Left lung (tissue), 4 donors: ENCODE measurements at regions not wholly inside any gene's neighbourhood (a gene's known extent, or its start where the extent isn't known, plus 50 kb on each side); places are given as distances from the start of the nearest gene placed in this dataset.
A peak's percentile ranks its signal among the peaks of the same experiment; 100 is the strongest.

ENCODE experiments used
- ATAC-seq: fragments of 200-7000 bp; cut with Tn5 transposase; one replicate; pipeline ENCODE4 v1.9.1; 2020; ENCODE audit warnings: moderate library complexity
- DNase-seq, 4 donors: peaks; one replicate each; pipeline ENCODE4 v3.0.0-alpha.2; 2013 to 2020
- H3K27ac ChIP-seq, 2 donors: fragments of 200-600 bp; sonication (generic) in 1 of 2; one replicate each; pipeline versions ENCODE4 v1.5.0 to v1.8.0; 2020 to 2021
- H3K27me3 ChIP-seq, 2 donors: fragments of 200-600 bp; sonication (generic) in 1 of 2; one replicate each; pipeline versions ENCODE4 v1.5.0 to v1.8.0; 2020 to 2021
- H3K36me3 ChIP-seq, 2 donors: fragments of 200-600 bp; sonication (generic) in 1 of 2; one replicate each; pipeline versions ENCODE4 v1.5.0 to v1.8.0; 2020 to 2021
- H3K4me1 ChIP-seq, 2 donors: fragments of 200-600 bp; one replicate each; pipeline ENCODE4 v1.8.0; 2021
- H3K4me3 ChIP-seq, 2 donors: fragments of 200-600 bp; sonication (generic) in 1 of 2; one replicate each; pipeline versions ENCODE4 v1.5.0 to v1.8.0; 2020 to 2021; ENCODE audit warnings: mild to moderate bottlenecking in 1 of 2
- H3K9me3 ChIP-seq, 2 donors: fragments of 200-600 bp; sonication (generic) in 1 of 2; one replicate each; pipeline versions ENCODE4 v1.5.0 to v1.8.0; 2020 to 2021
- CTCF ChIP-seq, 2 donors: fragments of 200-600 bp; sonication (generic) in 1 of 2; IDR thresholded peaks; one replicate each; pipeline versions ENCODE4 v1.5.0 to v1.8.0; 2021; ENCODE audit warnings: antibody characterized with exemption in 2 of 2
- intact Hi-C, 2 donors: fragments of 100-400 bp; cut with DNase I; formaldehyde crosslinking; loops; one replicate each; pipeline versions ENCODE4 v1.11.2 to v1.14.2; 2022
- donor health status: DM: no; HTN: yes; CAD: no.
- donor health status: DM: no; HTN: no; CAD: no.

GRCh38 chr6:14267885-14268660 is 150.5 kb downstream of the CD83 start:
- no peak overlapping the region for H3K27ac ChIP-seq
- ATAC-seq, result no peak
- H3K4me1 ChIP-seq, result peaks cover 0 to 15% of the 10 kb centered on the region in 2 donors
- intact Hi-C loops, result no loop called here
- no peak for TF ChIP-seq CTCF (IDR thresholded peaks at IDR 0.05)
- no peak for DNase-seq
- H3K4me3 ChIP-seq, result no peak overlapping the region
- no peaks in the 10 kb centered on the region for H3K36me3 ChIP-seq
- peaks cover 0 to 18% of the 10 kb centered on the region in 2 donors for H3K9me3 ChIP-seq
- H3K27me3 ChIP-seq, result no peaks in the 10 kb centered on the region

DNA sequence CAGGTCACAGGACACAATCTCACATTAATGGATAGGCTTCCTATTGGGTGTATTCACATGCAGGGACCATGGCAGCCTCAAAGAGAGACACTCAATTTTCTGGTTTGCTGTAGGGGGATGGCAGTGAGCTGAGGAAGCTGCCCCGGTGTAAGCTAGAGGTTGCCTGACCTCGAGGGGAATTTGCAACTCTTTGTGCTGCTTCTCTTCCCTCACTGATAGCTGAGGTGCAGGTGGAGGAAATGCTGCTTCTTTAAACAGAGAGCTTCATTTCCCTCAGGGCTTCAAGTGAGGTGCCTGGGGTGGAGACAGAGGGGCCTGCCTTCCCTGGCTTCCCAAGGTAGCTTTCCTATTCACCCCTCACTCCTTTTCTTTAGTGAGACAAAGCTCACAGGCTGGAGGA is 151.9 kb downstream of the CD83 start:
- Histone ChIP-seq H3K36me3 (no peaks in the 10 kb centered on the region), H3K4me3 (no peak overlapping the region), H3K9me3 (peaks cover 0 to 4% of the 10 kb centered on the region in 2 donors), H3K27ac (no peak overlapping the region), H3K4me1 (peaks cover 0 to 16% of the 10 kb centered on the region in 2 donors), H3K27me3 (no peaks in the 10 kb centered on the region)
- intact Hi-C loops, result no loop called here
- DNase-seq (no peak), ATAC-seq (no peak)
- no peak for TF ChIP-seq CTCF (IDR thresholded peaks at IDR 0.05)

GRCh38 chr6:14270142-14270893 is 152.7 kb downstream of the CD83 start:
- Histone ChIP-seq H3K4me1 (peaks cover 0 to 22% of the 10 kb centered on the region in 2 donors), H3K36me3 (no peaks in the 10 kb centered on the region), H3K27me3 (no peaks in the 10 kb centered on the region), H3K9me3 (no peaks in the 10 kb centered on the region), H3K27ac (no peak overlapping the region), H3K4me3 (no peak overlapping the region)
- intact Hi-C loops, result no loop called here
- no peak for DNase-seq
- ATAC-seq, result no peak
- no peak for TF ChIP-seq CTCF (IDR thresholded peaks at IDR 0.05)

DNA sequence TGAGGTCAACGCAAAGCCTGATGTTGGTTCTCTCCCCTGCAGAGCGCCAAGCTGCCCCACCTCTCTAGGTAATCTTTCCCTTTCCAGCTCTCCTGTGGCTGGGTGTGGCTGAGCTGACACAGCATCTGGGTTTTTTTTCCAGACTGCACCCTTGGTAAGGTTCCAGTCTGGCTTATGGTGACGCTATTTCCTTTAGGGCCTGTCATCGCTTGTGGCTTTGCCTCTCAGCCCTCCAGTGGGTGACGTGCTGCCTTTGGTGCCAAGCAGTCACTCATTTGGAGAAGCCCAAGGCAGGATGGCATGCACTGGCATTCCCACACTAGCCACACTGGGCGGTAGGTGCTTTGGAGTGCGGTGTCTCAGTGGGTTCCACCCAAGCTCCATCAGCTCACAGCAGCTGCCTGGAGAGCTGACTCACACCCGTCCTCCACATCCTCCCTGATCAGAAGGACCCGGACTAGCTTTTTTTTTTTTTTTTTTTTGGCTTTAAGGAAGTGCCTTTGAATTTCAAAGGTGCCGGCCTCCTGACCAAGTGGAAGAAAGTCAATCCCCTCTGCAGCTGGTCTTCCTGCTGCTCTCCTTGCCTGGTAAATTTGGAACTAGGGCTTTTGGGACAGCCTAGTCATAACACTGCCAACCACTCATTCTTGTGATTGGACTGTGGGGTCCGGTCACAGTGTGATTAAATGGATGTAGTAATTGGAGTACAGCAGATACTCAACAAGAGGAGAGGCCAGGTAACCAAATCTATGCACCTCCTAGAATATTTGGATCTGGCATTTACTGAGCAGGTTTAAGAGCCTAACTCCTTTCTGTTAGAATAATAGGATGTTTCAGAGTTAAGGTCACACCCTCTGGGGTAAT is 153.6 kb downstream of the CD83 start:
- Histone ChIP-seq H3K4me1 (peaks cover 4 to 31% of the 10 kb centered on the region in 2 donors), H3K27me3 (no peaks in the 10 kb centered on the region), H3K9me3 (no peaks in the 10 kb centered on the region), H3K36me3 (no peaks in the 10 kb centered on the region), H3K27ac (no peak overlapping the region), H3K4me3 (no peak overlapping the region)
- no peak for TF ChIP-seq CTCF (IDR thresholded peaks at IDR 0.05)
- intact Hi-C loops, result no loop called here
- peak; percentile 82 for ATAC-seq
- DNase-seq, result peak in 1 of 4 donors; percentile 62
